Mesendoderm (in vitro differentiated cells): ENCODE measurements at regions not wholly inside any gene's neighbourhood (a gene's known extent, or its start where the extent isn't known, plus 50 kb on each side); places are given as distances from the start of the nearest gene placed in this dataset.

Source experiments
- DNase-seq: peaks from one replicate; pipeline ENCODE4 v3.0.0; 2013
- H2AK5ac ChIP-seq: 2 replicates; pipeline ENCODE4 v1.6.1; 2013; ENCODE audit warnings: low read length, inconsistent platforms
- H2BK120ac ChIP-seq: 2 replicates; pipeline ENCODE4 v1.6.1; 2013; ENCODE audit warnings: low read depth, mild to moderate bottlenecking, low read length, moderate library complexity, mixed read lengths
- H2BK15ac ChIP-seq: replicated peaks from 2 replicates; pipeline ENCODE4 v1.6.1; 2013; ENCODE audit warnings: low read depth, mild to moderate bottlenecking, moderate library complexity
- H2BK5ac ChIP-seq: 2 replicates; pipeline ENCODE4 v1.6.1; 2013; ENCODE audit warnings: low read length, inconsistent platforms
- H3K18ac ChIP-seq: 2 replicates; pipeline ENCODE4 v1.6.1; 2013; ENCODE audit warnings: mild to moderate bottlenecking, low read length, mixed read lengths
- H3K23ac ChIP-seq: one replicate; pipeline ENCODE4 v1.6.1; 2013; ENCODE audit warnings: low read length
- H3K27ac ChIP-seq: 2 replicates; pipeline ENCODE4 v1.5.1; 2013; ENCODE audit warnings: low read depth, mild to moderate bottlenecking, inconsistent platforms, low read length, moderate library complexity
- H3K27me3 ChIP-seq: 2 replicates; pipeline ENCODE4 v1.6.1; 2013; ENCODE audit warnings: low read length, control low read depth, mild to moderate bottlenecking, inconsistent platforms; ENCODE audit not compliant: insufficient read depth, poor library complexity
- H3K36me3 ChIP-seq: 2 replicates; pipeline ENCODE4 v1.6.1; 2013; ENCODE audit warnings: low read length, inconsistent platforms; ENCODE audit not compliant: control insufficient read depth, insufficient read depth
- H3K4ac ChIP-seq: one replicate; pipeline ENCODE4 v1.6.1; 2013; ENCODE audit warnings: low read depth, mild to moderate bottlenecking, low read length, moderate library complexity
- H3K4me1 ChIP-seq: 2 replicates; pipeline ENCODE4 v1.6.1; 2013; ENCODE audit warnings: low read depth, low read length, inconsistent platforms; ENCODE audit not compliant: control insufficient read depth
- H3K4me2 ChIP-seq: 2 replicates; pipeline ENCODE4 v1.6.1; 2013; ENCODE audit warnings: low read length
- H3K4me3 ChIP-seq: 2 replicates; pipeline ENCODE4 v1.5.1; 2013; ENCODE audit warnings: mild to moderate bottlenecking, low read length
- H3K56ac ChIP-seq: one replicate; pipeline ENCODE4 v1.6.1; 2013; ENCODE audit warnings: low read length
- H3K79me1 ChIP-seq: 2 replicates; pipeline ENCODE4 v1.6.1; 2013; ENCODE audit warnings: low read length, inconsistent platforms
- H3K79me2 ChIP-seq: 2 replicates; pipeline ENCODE4 v1.6.1; 2013; ENCODE audit warnings: mild to moderate bottlenecking, low read length; ENCODE audit not compliant: control insufficient read depth, insufficient read depth
- H3K9ac ChIP-seq: 2 replicates; pipeline ENCODE4 v1.6.1; 2013; ENCODE audit warnings: low read length, inconsistent platforms
- H4K5ac ChIP-seq: one replicate; pipeline ENCODE4 v1.6.1; 2013; ENCODE audit warnings: low read length
- H4K8ac ChIP-seq: one replicate; pipeline ENCODE4 v1.6.1; 2013; ENCODE audit warnings: low read depth, mild to moderate bottlenecking, control low read depth, low read length, moderate library complexity
- WGBS: extraction: QIAGEN DNeasy Blood & Tissue Kit; methylation state at CpG from one replicate; pipeline ENCODE4 v1.1.7; 2013; ENCODE audit warnings: low lambda C conversion rate, missing lambda C conversion rate; ENCODE audit not compliant: insufficient coverage; ENCODE audit errors: extremely low coverage; 5-methylcytosine and 5-hydroxymethylcytosine counted together

GRCh38 chr4:160283081-160283480 lies 1180.2 kb downstream of the RAPGEF2 start:
- WGBS, result no CpG with 5 or more reads among the region's 1 CpG
- Histone ChIP-seq H3K23ac (no peak overlapping the region), H3K4me2 (no peak overlapping the region), H3K4me1 (no peaks in the 10 kb centered on the region), H3K79me2 (no peaks in the 10 kb centered on the region), H3K56ac (no peak overlapping the region), H3K4ac (no peak overlapping the region), H3K79me1 (no peaks in the 10 kb centered on the region), H2BK120ac (no peak overlapping the region), H3K27ac (no peak overlapping the region), H2AK5ac (no peak overlapping the region), H4K5ac (no peak overlapping the region), H3K4me3 (no peak overlapping the region), H3K36me3 (no peaks in the 10 kb centered on the region), H2BK15ac (no peak overlapping the region), H3K9ac (no peak overlapping the region), H4K8ac (no peak overlapping the region), H3K18ac (no peak overlapping the region), H3K27me3 (no peaks in the 10 kb centered on the region), H2BK5ac (no peak overlapping the region)
- peak; percentile 54 for DNase-seq

- H3K79me1 ChIP-seq, result no peaks in the 10 kb centered on the region
- no peak overlapping the region for H2BK120ac ChIP-seq
- no peak overlapping the region for H3K4me3 ChIP-seq
- H3K79me2 ChIP-seq, result no peaks in the 10 kb centered on the region
- no peak overlapping the region for H2BK15ac ChIP-seq
- no peak overlapping the region for H3K56ac ChIP-seq
- WGBS, result no CpG with 5 or more reads among the region's 1 CpG
- H3K4me1 ChIP-seq, result no peaks in the 10 kb centered on the region
- no peak overlapping the region for H3K23ac ChIP-seq
- no peak overlapping the region for H4K8ac ChIP-seq
- H2AK5ac ChIP-seq, result no peak overlapping the region
- H3K36me3 ChIP-seq, result no peaks in the 10 kb centered on the region
- H3K9ac ChIP-seq, result no peak overlapping the region
- no peak overlapping the region for H3K4me2 ChIP-seq
- no peak for DNase-seq
- no peak overlapping the region for H3K27ac ChIP-seq
- no peak overlapping the region for H4K5ac ChIP-seq
- H3K27me3 ChIP-seq, result no peaks in the 10 kb centered on the region
- no peak overlapping the region for H3K18ac ChIP-seq
- no peak overlapping the region for H2BK5ac ChIP-seq
- H3K4ac ChIP-seq, result no peak overlapping the region
Measured at GRCh38 chr4:160284516-160284915, 1181.6 kb downstream of the RAPGEF2 start.

- H3K56ac ChIP-seq, result no peak overlapping the region
- H3K36me3 ChIP-seq, result no peaks in the 10 kb centered on the region
- H3K79me1 ChIP-seq, result no peaks in the 10 kb centered on the region
- no peaks in the 10 kb centered on the region for H3K27me3 ChIP-seq
- H3K4ac ChIP-seq, result no peak overlapping the region
- H4K5ac ChIP-seq, result no peak overlapping the region
- no CpG with 5 or more reads among the region's 1 CpG for WGBS
- H2BK5ac ChIP-seq, result no peak overlapping the region
- no peak overlapping the region for H3K23ac ChIP-seq
- H3K27ac ChIP-seq, result no peak overlapping the region
- H3K4me1 ChIP-seq, result no peaks in the 10 kb centered on the region
- H3K4me2 ChIP-seq, result no peak overlapping the region
- no peak overlapping the region for H2BK15ac ChIP-seq
- H2AK5ac ChIP-seq, result no peak overlapping the region
- H3K4me3 ChIP-seq, result no peak overlapping the region
- no peak overlapping the region for H3K9ac ChIP-seq
- H3K79me2 ChIP-seq, result no peaks in the 10 kb centered on the region
- H4K8ac ChIP-seq, result no peak overlapping the region
- H2BK120ac ChIP-seq, result no peak overlapping the region
- no peak overlapping the region for H3K18ac ChIP-seq
- DNase-seq, result no peak
Measured at GRCh38 chr4:160286051-160286450, 1183.2 kb downstream of the RAPGEF2 start.

- Histone ChIP-seq H2BK5ac (no peak overlapping the region), H3K27me3 (no peaks in the 10 kb centered on the region), H2BK120ac (no peak overlapping the region), H3K9ac (no peak overlapping the region), H3K18ac (no peak overlapping the region), H3K79me1 (no peaks in the 10 kb centered on the region), H3K36me3 (no peaks in the 10 kb centered on the region), H3K4me1 (no peaks in the 10 kb centered on the region), H3K56ac (no peak overlapping the region), H3K23ac (no peak overlapping the region), H2BK15ac (no peak overlapping the region), H3K27ac (no peak overlapping the region), H2AK5ac (no peak overlapping the region), H3K4me3 (no peak overlapping the region), H4K5ac (no peak overlapping the region), H4K8ac (no peak overlapping the region), H3K79me2 (no peaks in the 10 kb centered on the region), H3K4me2 (no peak overlapping the region), H3K4ac (no peak overlapping the region)
- no CpG with 5 or more reads among the region's 1 CpG for WGBS
- no peak for DNase-seq
Measured at GRCh38 chr4:160296476-160296875, 1193.6 kb downstream of the RAPGEF2 start.

GRCh38 chr4:160299177-160299576 lies 1196.3 kb downstream of the RAPGEF2 start:
- no peak overlapping the region for H3K56ac ChIP-seq
- no peaks in the 10 kb centered on the region for H3K79me2 ChIP-seq
- DNase-seq, result no peak
- no peaks in the 10 kb centered on the region for H3K27me3 ChIP-seq
- no peaks in the 10 kb centered on the region for H3K79me1 ChIP-seq
- H3K4me1 ChIP-seq, result no peaks in the 10 kb centered on the region
- no peak overlapping the region for H4K5ac ChIP-seq
- no peak overlapping the region for H2BK15ac ChIP-seq
- no peak overlapping the region for H3K27ac ChIP-seq
- no peak overlapping the region for H2BK120ac ChIP-seq
- no peak overlapping the region for H2BK5ac ChIP-seq
- no peak overlapping the region for H3K18ac ChIP-seq
- no peak overlapping the region for H4K8ac ChIP-seq
- no peak overlapping the region for H2AK5ac ChIP-seq
- no peak overlapping the region for H3K4me3 ChIP-seq
- WGBS, result no CpG with 5 or more reads among the region's 1 CpG
- H3K4ac ChIP-seq, result no peak overlapping the region
- no peaks in the 10 kb centered on the region for H3K36me3 ChIP-seq
- H3K4me2 ChIP-seq, result no peak overlapping the region
- H3K9ac ChIP-seq, result no peak overlapping the region
- no peak overlapping the region for H3K23ac ChIP-seq

GRCh38 chr4:160299608-160300007 lies 1196.7 kb downstream of the RAPGEF2 start:
- Histone ChIP-seq H3K79me1 (no peaks in the 10 kb centered on the region), H2BK120ac (no peak overlapping the region), H3K4ac (no peak overlapping the region), H3K27ac (no peak overlapping the region), H2BK15ac (no peak overlapping the region), H3K9ac (no peak overlapping the region), H4K8ac (no peak overlapping the region), H3K4me1 (no peaks in the 10 kb centered on the region), H3K56ac (no peak overlapping the region), H3K18ac (no peak overlapping the region), H2BK5ac (no peak overlapping the region), H3K23ac (no peak overlapping the region), H2AK5ac (no peak overlapping the region), H3K4me2 (no peak overlapping the region), H3K79me2 (no peaks in the 10 kb centered on the region), H3K36me3 (no peaks in the 10 kb centered on the region), H3K27me3 (no peaks in the 10 kb centered on the region), H4K5ac (no peak overlapping the region), H3K4me3 (no peak overlapping the region)
- no CpG with 5 or more reads among the region's 2 CpGs for WGBS
- DNase-seq, result no peak
